Left hindlimb (tissue), 1 donor: ENCODE measurements at regions not wholly inside any gene's neighbourhood (a gene's known extent, or its start where the extent isn't known, plus 50 kb on each side); places are given as distances from the start of the nearest gene placed in this dataset.
A peak's percentile ranks its signal among the peaks of the same experiment; 100 is the strongest.

Experiments
- DNase-seq: peaks from one replicate; pipeline ENCODE4 v3.0.0-alpha.2; 2018

GRCh38 chr13:31048521-31048920 is 113.2 kb downstream of the HSPH1 start:
- no peak for DNase-seq

- DNase-seq = peak; percentile 62
These were observed 114.3 kb downstream of the TEX26 start for GRCh38 chr13:31046711-31047279.

GRCh38 chr13:31045286-31046081 is 113.0 kb downstream of the TEX26 start:
- no peak for DNase-seq

- peak; percentile 84 for DNase-seq
These were observed 112.2 kb downstream of the TEX26 start for GRCh38 chr13:31044364-31045285.

GRCh38 chr13:31043957-31044356 is 111.5 kb downstream of the TEX26 start:
- no peak for DNase-seq

- no peak for DNase-seq
These were observed 110.2 kb downstream of the TEX26 start for GRCh38 chr13:31042481-31043165.

- no peak for DNase-seq
These were observed 109.6 kb downstream of the TEX26 start for GRCh38 chr13:31042049-31042448.

GRCh38 chr13:31038834-31039552 is 106.5 kb downstream of the TEX26 start:
- DNase-seq = no peak

GRCh38 chr13:31037874-31038500 is 105.5 kb downstream of the TEX26 start:
- no peak for DNase-seq

GRCh38 chr13:31036731-31037695 is 104.6 kb downstream of the TEX26 start:
- peak; percentile 52 for DNase-seq

GRCh38 chr13:31035185-31035965 is 102.9 kb downstream of the TEX26 start:
- DNase-seq = peak; percentile 58

- no peak for DNase-seq
These were observed 100.2 kb downstream of the TEX26 start for GRCh38 chr13:31032528-31033113.

GRCh38 chr13:31031482-31031881 is 99.0 kb downstream of the TEX26 start:
- DNase-seq = no peak

- DNase-seq = no peak
These were observed 96.6 kb downstream of the TEX26 start for GRCh38 chr13:31029102-31029501.

GRCh38 chr13:31027136-31027535 is 94.7 kb downstream of the TEX26 start:
- DNase-seq = no peak
